ENCODE measurements at regions not wholly inside any gene's neighbourhood (a gene's known extent, or its start where the extent isn't known, plus 50 kb on each side); places are given as distances from the start of the nearest gene placed in this dataset.

GRCh38 chr6:1144842-1145767, 166.8 kb upstream of the FOXQ1 start:
- in situ Hi-C loops (cut with MboI; ENCODE audit: low pct_unique_long_range_greater_than_20kb, low sequenced_read_pairs, unreplicated experiment): no loop called here
- TF ChIP-seq CTCF (IDR thresholded peaks at IDR 0.05; ENCODE audit: extremely low read depth, insufficient read depth, missing control alignments): no peak
- no peak for DNase-seq (ENCODE audit: low spot score)

DNA sequence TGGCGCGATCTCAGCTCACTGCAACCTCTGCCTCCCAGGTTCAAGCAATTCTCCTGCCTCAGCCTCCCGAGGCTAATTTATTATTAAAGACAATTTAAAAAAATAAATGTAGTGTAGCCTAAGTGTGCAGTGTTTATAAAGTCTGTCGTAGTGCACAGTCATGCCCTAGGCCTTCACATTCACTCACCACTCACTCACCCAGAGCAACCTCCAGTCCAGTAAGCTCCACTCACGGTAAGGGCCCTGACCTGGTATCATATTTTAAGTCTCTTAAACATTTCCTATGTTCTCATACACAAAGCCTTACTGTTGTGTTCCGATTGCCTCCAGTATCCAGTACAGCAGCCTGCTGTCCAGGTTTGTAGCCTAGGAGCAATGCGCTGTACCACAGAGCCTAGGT, 168.2 kb upstream of the FOXQ1 start:
- no peak for DNase-seq (ENCODE audit: low spot score)
- TF ChIP-seq CTCF (IDR thresholded peaks at IDR 0.05; ENCODE audit: extremely low read depth, insufficient read depth, missing control alignments): no peak
- in situ Hi-C loops (cut with MboI; ENCODE audit: low pct_unique_long_range_greater_than_20kb, low sequenced_read_pairs, unreplicated experiment): no loop called here

DNA sequence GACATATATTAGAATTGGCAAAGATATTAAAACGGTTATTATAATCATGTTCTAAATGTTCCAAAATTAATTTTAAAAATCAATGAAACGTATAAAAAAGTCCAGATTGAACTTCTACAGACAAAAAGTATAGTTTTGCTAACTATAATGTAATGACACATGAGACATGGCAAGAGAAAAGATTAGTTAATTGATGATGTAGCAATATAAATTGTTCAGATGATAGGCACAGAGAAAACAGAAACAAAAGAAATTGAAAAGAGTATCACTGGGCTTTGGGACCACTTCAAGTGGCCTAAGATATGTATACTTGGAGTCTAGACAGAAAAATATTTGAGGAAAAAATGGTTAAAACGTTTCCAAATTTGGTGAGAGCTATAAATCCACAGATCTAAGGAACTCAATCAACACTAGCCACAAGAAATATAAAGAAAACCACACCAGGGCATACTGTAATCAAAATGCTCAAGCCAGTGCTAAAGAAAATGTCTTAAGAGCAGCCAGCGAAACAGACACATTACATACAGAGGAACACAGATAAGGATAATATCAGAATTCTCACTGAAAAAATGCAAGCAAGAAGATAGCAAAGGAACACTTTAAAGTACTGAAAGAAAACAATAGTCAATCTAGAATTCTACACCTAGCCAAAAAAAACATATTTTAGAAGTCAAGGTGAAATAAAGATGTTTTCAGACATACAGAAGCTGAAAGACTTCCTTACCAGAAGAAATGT, 172.6 kb upstream of the FOXQ1 start:
- no peak for TF ChIP-seq CTCF (IDR thresholded peaks at IDR 0.05; ENCODE audit: extremely low read depth, insufficient read depth, missing control alignments)
- no peak for DNase-seq (ENCODE audit: low spot score)
- in situ Hi-C loops (cut with MboI; ENCODE audit: low pct_unique_long_range_greater_than_20kb, low sequenced_read_pairs, unreplicated experiment): no loop called here

DNA sequence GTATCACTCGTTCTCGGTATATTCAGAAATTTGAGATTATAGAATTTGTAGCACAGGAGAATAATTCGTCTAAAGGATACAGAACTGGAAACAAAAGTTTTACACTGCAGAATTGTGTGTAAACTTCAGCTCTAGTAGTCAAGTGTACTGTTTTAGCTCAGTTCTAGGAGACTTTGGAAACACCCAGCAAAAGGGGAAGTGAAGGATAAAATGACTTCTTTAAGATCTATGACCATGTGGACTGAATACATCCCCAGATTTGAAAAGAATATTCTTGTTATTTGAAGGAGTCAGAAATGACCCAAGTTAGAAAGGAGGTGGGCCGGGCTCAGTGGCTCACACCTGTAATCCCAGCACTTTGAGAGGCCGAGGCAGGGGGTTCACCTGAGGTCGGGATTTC, 174.0 kb upstream of the FOXQ1 start:
- TF ChIP-seq CTCF (IDR thresholded peaks at IDR 0.05; ENCODE audit: extremely low read depth, insufficient read depth, missing control alignments): no peak
- in situ Hi-C loops (cut with MboI; ENCODE audit: low pct_unique_long_range_greater_than_20kb, low sequenced_read_pairs, unreplicated experiment): no loop called here
- no peak for DNase-seq (ENCODE audit: low spot score)

DNA sequence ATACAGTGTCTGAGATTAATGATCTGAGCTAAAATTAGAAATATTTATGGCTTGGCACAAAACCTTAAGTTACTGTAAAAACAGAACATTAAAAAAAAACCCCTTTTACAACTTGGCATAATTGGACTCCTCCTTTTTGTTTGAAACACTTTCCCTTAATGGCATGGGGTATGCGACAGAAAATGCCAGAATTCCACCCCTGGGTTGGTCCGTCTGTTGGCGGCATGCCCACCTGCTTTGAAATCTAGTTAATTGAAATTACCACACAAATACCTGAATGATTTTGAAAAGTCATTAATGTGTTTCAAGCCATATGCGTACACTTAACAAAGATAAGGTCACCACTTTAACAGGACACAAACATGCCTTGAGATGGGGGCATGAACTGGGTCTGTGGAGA, 175.1 kb upstream of the FOXQ1 start:
- DNase-seq (ENCODE audit: low spot score): no peak

GRCh38 chr6:1136415-1136774, 175.5 kb upstream of the FOXQ1 start:
- TF ChIP-seq CTCF (IDR thresholded peaks at IDR 0.05; ENCODE audit: extremely low read depth, insufficient read depth, missing control alignments): no peak
- in situ Hi-C loops (cut with MboI; ENCODE audit: low pct_unique_long_range_greater_than_20kb, low sequenced_read_pairs, unreplicated experiment): no loop called here
- DNase-seq (ENCODE audit: low spot score): no peak

More for the DNA sequence above, 175.1 kb upstream of the FOXQ1 start:
- no peak for TF ChIP-seq CTCF (IDR thresholded peaks at IDR 0.05; ENCODE audit: extremely low read depth, insufficient read depth, missing control alignments)
- in situ Hi-C loops (cut with MboI; ENCODE audit: low pct_unique_long_range_greater_than_20kb, low sequenced_read_pairs, unreplicated experiment): no loop called here
